Body of pancreas (tissue), 4 donors: ENCODE measurements at regions not wholly inside any gene's neighbourhood (a gene's known extent, or its start where the extent isn't known, plus 50 kb on each side); places are given as distances from the start of the nearest gene placed in this dataset.

Experiments used
- ATAC-seq: fragments of 150-250 bp; one replicate; pipeline ENCODE4 v1.9.1; 2016
- DNase-seq, 4 donors: peaks; one replicate each; pipeline ENCODE4 v3.0.0-alpha.2; 2019
- H3K27ac ChIP-seq, 4 donors: fragments of 200-600 bp; sonication (generic); 1 replicate in 3 of 4; 2 replicates in 1 of 4; pipeline versions ENCODE4 v1.5.1 to v1.6.1; 2016 to 2019; ENCODE audit warnings: mild to moderate bottlenecking in 1 of 4, mixed read lengths in 1 of 4, moderate library complexity in 1 of 4
- H3K27me3 ChIP-seq, 2 donors: fragments of 200-600 bp; sonication (generic); one replicate each; pipeline ENCODE4 v1.6.0; 2016; ENCODE audit warnings: mild to moderate bottlenecking in 1 of 2
- H3K36me3 ChIP-seq, 2 donors: fragments of 200-600 bp; sonication (generic); replicated peaks in 1 of 2; 2 replicates each; pipeline ENCODE4 v1.5.1; 2016; ENCODE audit warnings: low read depth in 2 of 2; ENCODE audit not compliant: insufficient read depth in 1 of 2
- H3K4me1 ChIP-seq: fragments of 200-600 bp; sonication (generic); one replicate; pipeline ENCODE4 v1.6.0; 2016
- H3K4me3 ChIP-seq, 2 donors: fragments of 200-600 bp; sonication (generic); 1 replicate in 1 of 2; 2 replicates in 1 of 2; pipeline ENCODE4 v1.5.1; 2016 to 2019
- H3K9me3 ChIP-seq, 3 donors: fragments of 200-600 bp; sonication (generic); 1 replicate in 2 of 3; 2 replicates in 1 of 3; pipeline ENCODE4 v1.5.1; 2016
- POLR2A ChIP-seq, 3 donors: fragments of 450-650 bp; IDR thresholded peaks; one replicate each; pipeline ENCODE4 v1.6.1; 2016; ENCODE audit warnings: antibody characterized with exemption in 3 of 3, mild to moderate bottlenecking in 2 of 3
- WGBS, 2 donors: methylation state at CpG; one replicate each; pipeline ENCODE4 v1.1.5; 2017; 5-methylcytosine and 5-hydroxymethylcytosine counted together
- intact Hi-C: fragments of 100-400 bp; cut with DNase I; formaldehyde crosslinking; loops from one replicate; pipeline ENCODE4 v1.15.1; 2023
- TF ChIP-seq, protein P1 (sequence below), 7 experiments: fragments of 450-650 bp in 4 of 7; fragments of 200-600 bp in 3 of 7; sonication (generic) in 3 of 7; IDR thresholded peaks; one replicate each; pipeline ENCODE4 v1.5.1; 2016 to 2019; ENCODE audit warnings: antibody characterized with exemption in 7 of 7

DNA sequence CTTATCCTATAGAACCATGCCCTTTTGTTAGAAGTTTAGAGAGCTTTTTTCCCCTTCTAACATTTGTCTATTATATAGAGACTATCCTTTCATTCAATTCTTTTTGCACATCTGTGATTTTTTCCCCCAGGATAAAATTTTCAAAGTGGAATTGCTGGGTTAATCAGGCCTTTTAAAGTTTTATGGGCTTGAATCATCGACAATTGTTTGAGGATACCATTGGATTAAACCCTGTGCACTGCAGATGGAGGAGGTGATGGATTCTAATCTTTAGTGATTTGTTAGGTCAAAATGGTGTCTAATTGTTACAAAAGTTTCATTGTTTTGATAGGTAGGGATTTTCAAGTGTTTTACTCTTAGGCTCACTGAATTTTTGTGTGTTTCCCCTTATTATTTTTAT, 463.7 kb upstream of the CFAP20DC start:
- DNase-seq: no peak
- Histone ChIP-seq H3K4me1 (peaks cover 19% of the 10 kb centered on the region), H3K27me3 (no peaks in the 10 kb centered on the region), H3K9me3 (no peaks in the 10 kb centered on the region), H3K4me3 (no peak overlapping the region), H3K36me3 (no peaks in the 10 kb centered on the region), H3K27ac (no peak overlapping the region)
- no peak for ATAC-seq
- intact Hi-C loops: no loop called here
- TF ChIP-seq POLR2A (IDR thresholded peaks at IDR 0.05): no peak
- TF ChIP-seq, protein P1, sequence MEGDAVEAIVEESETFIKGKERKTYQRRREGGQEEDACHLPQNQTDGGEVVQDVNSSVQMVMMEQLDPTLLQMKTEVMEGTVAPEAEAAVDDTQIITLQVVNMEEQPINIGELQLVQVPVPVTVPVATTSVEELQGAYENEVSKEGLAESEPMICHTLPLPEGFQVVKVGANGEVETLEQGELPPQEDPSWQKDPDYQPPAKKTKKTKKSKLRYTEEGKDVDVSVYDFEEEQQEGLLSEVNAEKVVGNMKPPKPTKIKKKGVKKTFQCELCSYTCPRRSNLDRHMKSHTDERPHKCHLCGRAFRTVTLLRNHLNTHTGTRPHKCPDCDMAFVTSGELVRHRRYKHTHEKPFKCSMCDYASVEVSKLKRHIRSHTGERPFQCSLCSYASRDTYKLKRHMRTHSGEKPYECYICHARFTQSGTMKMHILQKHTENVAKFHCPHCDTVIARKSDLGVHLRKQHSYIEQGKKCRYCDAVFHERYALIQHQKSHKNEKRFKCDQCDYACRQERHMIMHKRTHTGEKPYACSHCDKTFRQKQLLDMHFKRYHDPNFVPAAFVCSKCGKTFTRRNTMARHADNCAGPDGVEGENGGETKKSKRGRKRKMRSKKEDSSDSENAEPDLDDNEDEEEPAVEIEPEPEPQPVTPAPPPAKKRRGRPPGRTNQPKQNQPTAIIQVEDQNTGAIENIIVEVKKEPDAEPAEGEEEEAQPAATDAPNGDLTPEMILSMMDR (IDR thresholded peaks at IDR 0.05): no peak
- WGBS, 2 donors: 100% methylated on average over 1 of the region's 1 CpG

DNA sequence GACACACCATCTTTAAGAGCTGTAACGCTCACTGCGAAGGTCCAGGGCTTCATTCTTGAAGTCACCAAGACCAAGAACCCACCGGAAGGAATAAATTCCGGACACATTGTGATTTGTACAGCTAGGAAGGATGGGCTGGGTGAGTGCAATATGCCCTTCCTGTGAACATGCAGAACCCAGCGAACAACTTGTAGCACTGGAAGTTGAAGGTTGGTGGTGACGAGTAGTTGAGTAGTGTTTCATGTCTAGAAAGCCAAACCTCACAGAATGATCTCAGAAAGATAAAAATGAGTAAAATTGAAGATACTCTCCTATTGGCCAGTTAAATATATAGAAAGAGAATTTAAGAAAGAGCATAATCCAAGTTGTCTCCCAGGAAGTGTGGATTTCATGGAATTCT, 462.2 kb upstream of the CFAP20DC start:
- H3K4me1 ChIP-seq: peaks cover 4% of the 10 kb centered on the region

DNA sequence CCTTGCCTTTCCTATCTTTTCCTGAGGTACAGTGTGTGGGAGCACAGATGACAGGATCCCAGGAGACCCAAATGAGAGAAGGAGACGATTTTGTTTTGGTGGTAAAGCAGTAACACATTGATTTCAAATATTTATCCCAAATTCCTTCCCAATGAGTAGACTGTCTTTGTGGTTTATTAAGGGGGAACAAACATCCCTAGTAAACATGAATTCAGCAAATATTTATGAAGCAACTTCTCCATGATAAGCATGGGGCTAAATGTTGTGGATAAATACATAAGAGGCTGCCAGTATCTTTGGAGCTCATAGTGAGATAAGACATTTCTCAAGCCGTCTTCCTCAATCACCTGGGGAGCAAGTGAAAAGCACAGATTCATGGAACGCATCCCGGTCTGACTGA, 460.8 kb upstream of the CFAP20DC start:
- no peaks in the 10 kb centered on the region for H3K9me3 ChIP-seq
- intact Hi-C loops: no loop called here
- no peak overlapping the region for H3K4me3 ChIP-seq
- no peak overlapping the region for H3K27ac ChIP-seq
- no peak for ATAC-seq
- no peaks in the 10 kb centered on the region for H3K36me3 ChIP-seq
- H3K27me3 ChIP-seq: no peaks in the 10 kb centered on the region
- DNase-seq: no peak
- no peaks in the 10 kb centered on the region for H3K4me1 ChIP-seq
- TF ChIP-seq, protein P1 (IDR thresholded peaks at IDR 0.05): no peak
- TF ChIP-seq POLR2A (IDR thresholded peaks at IDR 0.05): no peak
- 19 to 26% methylated on average over 4 of the region's 4 CpGs for WGBS, 2 donors

More for the DNA sequence above, 462.2 kb upstream of the CFAP20DC start:
- H3K27me3 ChIP-seq: no peaks in the 10 kb centered on the region
- H3K27ac ChIP-seq: no peak overlapping the region
- intact Hi-C loops: no loop called here
- TF ChIP-seq, protein P1 (IDR thresholded peaks at IDR 0.05): no peak
- no peak for TF ChIP-seq POLR2A (IDR thresholded peaks at IDR 0.05)
- ATAC-seq (no peak), DNase-seq (no peak)
- no peak overlapping the region for H3K4me3 ChIP-seq
- 76 to 81% methylated on average over 6 of the region's 6 CpGs for WGBS, 2 donors
- no peaks in the 10 kb centered on the region for H3K36me3 ChIP-seq
- H3K9me3 ChIP-seq: no peaks in the 10 kb centered on the region

DNA sequence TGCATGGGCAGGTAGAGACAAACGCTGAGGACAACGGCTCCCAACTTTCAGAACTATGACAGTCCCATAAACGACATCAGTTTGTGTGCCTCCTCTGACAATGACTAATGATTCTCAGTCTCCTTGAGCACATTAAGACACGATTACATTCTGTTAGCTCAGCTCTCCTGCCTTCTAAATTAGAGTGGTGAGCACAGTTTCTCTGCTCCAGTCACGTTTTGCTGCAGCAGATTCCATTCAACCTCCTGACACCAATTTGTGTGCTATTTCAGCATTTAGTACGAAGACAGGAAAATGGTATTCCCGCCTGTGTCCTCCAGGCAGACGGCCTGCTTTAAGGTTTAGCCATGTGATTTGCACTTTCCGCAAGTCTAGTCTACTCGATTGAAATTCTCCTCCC, 458.4 kb upstream of the CFAP20DC start:
- Histone ChIP-seq H3K27ac (no peak overlapping the region), H3K36me3 (no peaks in the 10 kb centered on the region), H3K27me3 (no peaks in the 10 kb centered on the region), H3K9me3 (no peaks in the 10 kb centered on the region), H3K4me3 (no peak overlapping the region), H3K4me1 (no peaks in the 10 kb centered on the region)
- WGBS, 2 donors: 78 to 82% methylated on average over 10 of the region's 10 CpGs
- intact Hi-C loops: no loop called here
- ATAC-seq (no peak), DNase-seq (no peak)
- TF ChIP-seq, protein P1 (IDR thresholded peaks at IDR 0.05): no peak
- no peak for TF ChIP-seq POLR2A (IDR thresholded peaks at IDR 0.05)

DNA sequence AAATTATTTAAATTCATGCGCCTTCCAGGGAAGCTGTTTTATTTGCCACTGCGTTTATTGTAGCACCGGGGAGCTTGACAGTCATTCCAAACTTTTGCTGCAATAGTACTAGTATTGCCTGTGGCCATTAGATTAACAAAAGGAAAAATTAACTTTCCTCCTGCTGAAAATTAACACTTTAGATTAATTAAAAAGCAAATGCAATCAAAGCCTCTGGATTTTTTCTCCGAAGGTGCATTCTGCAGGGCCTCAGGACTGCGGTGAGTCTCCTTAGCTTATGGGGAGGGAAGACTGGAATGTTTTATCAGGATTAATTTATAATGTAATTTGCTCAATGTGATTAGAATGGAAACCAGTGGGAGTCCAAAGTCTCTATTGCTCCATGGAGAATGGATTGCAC, 456.4 kb upstream of the CFAP20DC start:
- no peak for ATAC-seq
- Histone ChIP-seq H3K9me3 (no peaks in the 10 kb centered on the region), H3K27ac (no peak overlapping the region), H3K27me3 (no peaks in the 10 kb centered on the region), H3K36me3 (no peaks in the 10 kb centered on the region), H3K4me3 (no peak overlapping the region), H3K4me1 (no peaks in the 10 kb centered on the region)
- no peak for TF ChIP-seq POLR2A (IDR thresholded peaks at IDR 0.05)
- TF ChIP-seq, protein P1 (IDR thresholded peaks at IDR 0.05): no peak
- no peak for DNase-seq
- 70 to 95% methylated on average over 5 of the region's 5 CpGs for WGBS, 2 donors
- intact Hi-C loops: no loop called here
